PC-3 (cell line): ENCODE measurements at regions not wholly inside any gene's neighbourhood (a gene's known extent, or its start where the extent isn't known, plus 50 kb on each side); places are given as distances from the start of the nearest gene placed in this dataset.
"Not testable (repeated sequence)": the region's sequence is repeated elsewhere in the genome, so short reads cannot be mapped to it uniquely, and the experiment has no call there.

Source experiments
- ATAC-seq: fragments of 200-7000 bp; cut with Tn5 transposase; 2 replicates; pipeline ENCODE4 v1.9.1; 2020; ENCODE audit warnings: mild to moderate bottlenecking, moderate library complexity
- BruUV-seq: library from RNA; stranded (reverse); fragments of 400-500 nt; replicated peaks from 2 replicates; lab custom pipeline; 2021; lab: Mats Ljungman, UMichigan
- CTCF ChIA-PET: fragments of 300-600 bp; sonication (Branson Sonifier 250); formaldehyde crosslinking; loops from one replicate; lab custom pipeline; 2022; ENCODE audit warnings: antibody characterized with exemption; lab: Charles Lee
- POLR2A ChIA-PET: fragments of 300-600 bp; sonication (Branson Sonifier 250); formaldehyde crosslinking; loops from one replicate; lab custom pipeline; 2022; ENCODE audit warnings: antibody characterized with exemption; ENCODE audit not compliant: unreplicated experiment; lab: Charles Lee
- DNase-seq: peaks from one replicate; pipeline ENCODE4 v3.0.0-alpha.2; 2015
- H2AFZ ChIP-seq: fragments of 300-600 bp; sonication (generic); 2 replicates; pipeline ENCODE4 v1.6.0; 2016; ENCODE audit warnings: antibody characterized with exemption, low read length
- H3F3A ChIP-seq: fragments of 300-600 bp; sonication (generic); one replicate; pipeline ENCODE4 v1.6.0; 2017; ENCODE audit warnings: antibody characterized with exemption, low read length, control low read depth, mild to moderate bottlenecking; ENCODE audit not compliant: unreplicated experiment
- H3K27ac ChIP-seq: fragments of 300-600 bp; sonication (generic); 2 replicates; pipeline ENCODE4 v1.5.1; 2016; ENCODE audit warnings: mild to moderate bottlenecking, low read length
- H3K27me3 ChIP-seq: fragments of 300-600 bp; sonication (generic); 2 replicates; pipeline ENCODE4 v1.6.1; 2016; ENCODE audit warnings: low read length, mixed read lengths
- H3K36me3 ChIP-seq: fragments of 300-600 bp; sonication (generic); 2 replicates; pipeline ENCODE4 v1.6.1; 2016; ENCODE audit warnings: low read depth, mixed run types, low read length, mixed read lengths
- H3K4me1 ChIP-seq: fragments of 300-600 bp; sonication (generic); 2 replicates; pipeline ENCODE4 v1.5.1; 2016; ENCODE audit warnings: low read length; ENCODE audit not compliant: insufficient read depth
- H3K4me2 ChIP-seq: fragments of 300-600 bp; sonication (generic); 2 replicates; pipeline ENCODE4 v1.6.0; 2016; ENCODE audit warnings: low read length
- H3K4me3 ChIP-seq: fragments of 300-600 bp; sonication (generic); 2 replicates; pipeline ENCODE4 v1.5.1; 2016; ENCODE audit warnings: mild to moderate bottlenecking, low read length, mixed read lengths
- H3K79me2 ChIP-seq: fragments of 300-600 bp; sonication (generic); 2 replicates; pipeline ENCODE4 v1.6.1; 2017; ENCODE audit warnings: low read length, mixed read lengths
- H3K9ac ChIP-seq: fragments of 300-600 bp; sonication (generic); 2 replicates; pipeline ENCODE4 v1.6.0; 2016; ENCODE audit warnings: mild to moderate bottlenecking, low read length
- H3K9me2 ChIP-seq: fragments of 300-600 bp; sonication (generic); replicated peaks from 2 replicates; pipeline ENCODE4 v1.6.1; 2016; ENCODE audit warnings: mixed run types, low read length, mixed read lengths
- H3K9me3 ChIP-seq: fragments of 300-600 bp; sonication (generic); 2 replicates; pipeline ENCODE4 v1.6.1; 2016; ENCODE audit warnings: low read length, mixed read lengths
- H4K20me1 ChIP-seq: fragments of 300-600 bp; sonication (generic); 2 replicates; pipeline ENCODE4 v1.6.1; 2016; ENCODE audit warnings: low read length, mixed read lengths
- EZH2 ChIP-seq: fragments of 300-600 bp; sonication (generic); IDR thresholded peaks from one replicate; pipeline ENCODE4 v1.6.1; 2017; ENCODE audit warnings: antibody characterized with exemption, mild to moderate bottlenecking, low read length; ENCODE audit not compliant: unreplicated experiment
- EZH2phosphoT487 ChIP-seq: fragments of 300-600 bp; sonication (generic); IDR thresholded peaks from 2 replicates; pipeline ENCODE4 v1.6.1; 2018; ENCODE audit warnings: mild to moderate bottlenecking, antibody characterized with exemption, low read length, borderline replicate concordance
- intact Hi-C: fragments of 100-400 bp; cut with micrococcal nuclease; formaldehyde crosslinking; loops from 2 replicates; pipeline ENCODE4 v1.9.0; 2023
- TF ChIP-seq, protein P1 (sequence below): fragments of 300-600 bp; sonication (generic); conservative IDR thresholded peaks from 2 replicates; pipeline ENCODE4 v1.5.1; 2017; ENCODE audit warnings: antibody characterized with exemption, low read depth, mild to moderate bottlenecking, low read length

- Histone ChIP-seq H3K79me2 (no peaks in the 10 kb centered on the region), H3K9me3 (no peaks in the 10 kb centered on the region), H3K36me3 (no peaks in the 10 kb centered on the region), H3K27me3 (no peaks in the 10 kb centered on the region), H3F3A (no peaks in the 10 kb centered on the region), H3K9ac (no peak overlapping the region), H3K27ac (no peak overlapping the region), H3K9me2 (no peaks in the 10 kb centered on the region), H2AFZ (no peak overlapping the region), H3K4me3 (no peak overlapping the region), H3K4me1 (peaks cover 9% of the 10 kb centered on the region; the same call in 1 of the 2 replicates), H4K20me1 (no peaks in the 10 kb centered on the region), H3K4me2 (no peak overlapping the region)
- no TSS peak for BruUV-seq
- ATAC-seq (no peak), DNase-seq (no peak)
- intact Hi-C loops: no loop called here
- POLR2A ChIA-PET: no interaction called here
- CTCF ChIA-PET: no interaction called here
- TF ChIP-seq EZH2phosphoT487 (no peak), EZH2 (no peak)
- TF ChIP-seq, protein P1, sequence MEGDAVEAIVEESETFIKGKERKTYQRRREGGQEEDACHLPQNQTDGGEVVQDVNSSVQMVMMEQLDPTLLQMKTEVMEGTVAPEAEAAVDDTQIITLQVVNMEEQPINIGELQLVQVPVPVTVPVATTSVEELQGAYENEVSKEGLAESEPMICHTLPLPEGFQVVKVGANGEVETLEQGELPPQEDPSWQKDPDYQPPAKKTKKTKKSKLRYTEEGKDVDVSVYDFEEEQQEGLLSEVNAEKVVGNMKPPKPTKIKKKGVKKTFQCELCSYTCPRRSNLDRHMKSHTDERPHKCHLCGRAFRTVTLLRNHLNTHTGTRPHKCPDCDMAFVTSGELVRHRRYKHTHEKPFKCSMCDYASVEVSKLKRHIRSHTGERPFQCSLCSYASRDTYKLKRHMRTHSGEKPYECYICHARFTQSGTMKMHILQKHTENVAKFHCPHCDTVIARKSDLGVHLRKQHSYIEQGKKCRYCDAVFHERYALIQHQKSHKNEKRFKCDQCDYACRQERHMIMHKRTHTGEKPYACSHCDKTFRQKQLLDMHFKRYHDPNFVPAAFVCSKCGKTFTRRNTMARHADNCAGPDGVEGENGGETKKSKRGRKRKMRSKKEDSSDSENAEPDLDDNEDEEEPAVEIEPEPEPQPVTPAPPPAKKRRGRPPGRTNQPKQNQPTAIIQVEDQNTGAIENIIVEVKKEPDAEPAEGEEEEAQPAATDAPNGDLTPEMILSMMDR: no peak
These were observed 102.1 kb upstream of the NEDD4L start for GRCh38 chr18:57941841-57942489.

DNA sequence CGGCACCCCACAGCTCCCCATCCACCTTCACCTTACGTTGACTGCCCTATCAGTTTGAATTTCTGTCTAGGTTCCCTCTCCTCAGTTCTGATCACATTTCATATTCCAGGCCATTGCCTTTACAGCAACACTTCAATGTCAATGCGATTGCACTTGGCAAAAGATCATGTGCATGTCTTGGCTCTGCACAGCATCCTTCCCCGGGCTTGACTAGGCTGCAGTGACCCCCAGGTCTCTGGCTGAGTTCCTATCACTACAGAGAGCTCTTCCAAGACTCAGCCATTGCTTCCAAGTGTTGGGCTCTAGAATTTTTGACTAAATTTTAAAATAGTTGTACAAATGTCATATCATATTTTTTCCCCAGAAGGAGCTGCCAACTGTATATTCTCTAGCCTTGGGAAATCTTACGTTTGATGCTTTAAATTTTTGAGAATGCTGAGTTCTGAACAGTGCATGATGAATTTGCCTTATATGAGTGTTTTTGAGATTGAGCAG is 103.8 kb upstream of the NEDD4L start:
- DNase-seq (no peak), ATAC-seq (no peak)
- Histone ChIP-seq H3K79me2 (no peaks in the 10 kb centered on the region), H3K9me2 (no peaks in the 10 kb centered on the region), H3K4me3 (no peak overlapping the region), H4K20me1 (no peaks in the 10 kb centered on the region), H3K27me3 (no peaks in the 10 kb centered on the region), H3K36me3 (no peaks in the 10 kb centered on the region), H3K9ac (no peak overlapping the region), H3K4me2 (no peak overlapping the region), H2AFZ (no peak overlapping the region), H3F3A (no peaks in the 10 kb centered on the region), H3K4me1 (peaks cover 9% of the 10 kb centered on the region; the same call in 1 of the 2 replicates), H3K9me3 (no peaks in the 10 kb centered on the region), H3K27ac (no peak overlapping the region)
- BruUV-seq: no TSS peak
- no peak for TF ChIP-seq EZH2
- TF ChIP-seq, protein P1: no peak
- no peak for TF ChIP-seq EZH2phosphoT487
- ChIA-PET POLR2A (no interaction called here), CTCF (interaction anchor here (0.7 kb wide), 1 partner anchor 655 kb away, joined by 3 read pairs; no protein-coding TSS in a partner anchor)
- intact Hi-C loops: no loop called here

GRCh38 chr18:57934375-57934774 is 109.7 kb upstream of the NEDD4L start:
- CTCF ChIA-PET, H3K9me2 ChIP-seq, H3K4me2 ChIP-seq, H3K9ac ChIP-seq, H2AFZ ChIP-seq, H3K27ac ChIP-seq, ATAC-seq, H3K9me3 ChIP-seq, H3K79me2 ChIP-seq, H4K20me1 ChIP-seq, H3K4me3 ChIP-seq, H3F3A ChIP-seq, H3K27me3 ChIP-seq, intact Hi-C loops, DNase-seq, POLR2A ChIA-PET, H3K36me3 ChIP-seq, H3K4me1 ChIP-seq, BruUV-seq: not testable (repeated sequence)
